GM12878 (cell line): ENCODE measurements at regions not wholly inside any gene's neighbourhood (a gene's known extent, or its start where the extent isn't known, plus 50 kb on each side); places are given as distances from the start of the nearest gene placed in this dataset.

ENCODE experiments used
- ATAC-seq: fragments of 200-7000 bp; cut with Tn5 transposase; 3 replicates; pipeline ENCODE4 v1.9.1; 2020; ENCODE audit warnings: mild to moderate bottlenecking, moderate library complexity
- BruUV-seq: library from RNA; stranded (reverse); fragments of 400-500 nt; replicated peaks from 2 replicates; lab custom pipeline; 2021; lab: Mats Ljungman, UMichigan
- CTCF ChIA-PET: fragments of 300-600 bp; sonication (Branson Sonifier 250); formaldehyde crosslinking; extraction: SDS; loops from one replicate; lab custom pipeline; 2021; ENCODE audit warnings: inconsistent platforms; lab: Yijun Ruan, JAX
- POLR2A ChIA-PET: fragments of 350-600 bp; formaldehyde crosslinking; extraction: SDS; loops from one replicate; lab custom pipeline; 2021; ENCODE audit warnings: inconsistent platforms; lab: Charles Lee
- RAD21 ChIA-PET: fragments of 300-600 bp; sonication (Branson Sonifier 250); formaldehyde crosslinking; loops from one replicate; lab custom pipeline; 2023; ENCODE audit warnings: antibody characterized with exemption; ENCODE audit not compliant: unreplicated experiment; lab: Charles Lee
- SMC1A ChIA-PET: fragments of 300-600 bp; sonication (Branson Sonifier 250); formaldehyde crosslinking; loops from one replicate; lab custom pipeline; 2023; ENCODE audit not compliant: unreplicated experiment, uncharacterized antibody; lab: Charles Lee
- DNase-seq: peaks from one replicate; pipeline ENCODE4 v3.0.0-alpha.2; 2011; ENCODE audit warnings: low read depth, low spot score
- FAIRE-seq: peaks from 3 replicates; lab custom pipeline; 2011; peaks lifted over from hg19 to GRCh38; lab: Jason Lieb, UNC
- H2AFZ ChIP-seq: 2 replicates; pipeline ENCODE4 v1.6.0; 2011; ENCODE audit warnings: low read depth, low read length, control low read depth; ENCODE audit not compliant: control insufficient read depth
- H3K27ac ChIP-seq: 2 replicates; pipeline ENCODE4 v1.5.1; 2011; ENCODE audit warnings: control low read depth; ENCODE audit not compliant: control insufficient read depth, insufficient read depth
- H3K27me3 ChIP-seq, 2 experiments: replicated peaks in 1 of 2; 2 replicates each; pipeline versions ENCODE4 v1.6.0 to v1.6.1; 2011; ENCODE audit warnings: low read length in 1 of 2; ENCODE audit not compliant: control insufficient read depth in 2 of 2, insufficient read depth in 2 of 2
- H3K36me3 ChIP-seq, 2 experiments: 2 replicates each; pipeline ENCODE4 v1.5.1; 2011; ENCODE audit warnings: low read length in 1 of 2; ENCODE audit not compliant: control insufficient read depth in 2 of 2, insufficient read depth in 2 of 2
- H3K4me1 ChIP-seq: 2 replicates; pipeline ENCODE4 v1.6.1; 2011; ENCODE audit warnings: mild to moderate bottlenecking, low read length, moderate library complexity, mixed read lengths; ENCODE audit not compliant: control insufficient read depth, insufficient read depth
- H3K4me2 ChIP-seq: 2 replicates; pipeline ENCODE4 v1.6.0; 2011; ENCODE audit warnings: control low read depth; ENCODE audit not compliant: control insufficient read depth, insufficient read depth
- H3K4me3 ChIP-seq: fragments of 200-600 bp; sonication (generic); 2 replicates; pipeline ENCODE4 v1.5.1; 2016
- H3K79me2 ChIP-seq: 2 replicates; pipeline ENCODE4 v1.6.0; 2011; ENCODE audit warnings: low read length; ENCODE audit not compliant: control insufficient read depth, insufficient read depth
- H3K9ac ChIP-seq: 2 replicates; pipeline ENCODE4 v1.8.0; 2011; ENCODE audit warnings: low read length, control low read depth, mixed read lengths; ENCODE audit not compliant: control insufficient read depth, insufficient read depth
- H3K9me3 ChIP-seq: replicated peaks from 3 replicates; pipeline ENCODE4 v1.5.1; 2011; ENCODE audit warnings: mild to moderate bottlenecking, low read length; ENCODE audit not compliant: control insufficient read depth, insufficient read depth
- H4K20me1 ChIP-seq: 2 replicates; pipeline ENCODE4 v1.6.0; 2011; ENCODE audit not compliant: control insufficient read depth, insufficient read depth
- ASH2L ChIP-seq: fragments of 300-600, 200-600 bp; sonication (generic); IDR thresholded peaks from 2 replicates; pipeline ENCODE4 v1.6.1; 2017; ENCODE audit warnings: low read depth, mild to moderate bottlenecking, borderline replicate concordance
- ATF7 ChIP-seq: fragments of 450-650 bp; IDR thresholded peaks from 2 replicates; pipeline ENCODE4 v1.6.1; 2016; ENCODE audit warnings: low read depth, mild to moderate bottlenecking
- BCLAF1 ChIP-seq: fragments of 450-650 bp; IDR thresholded peaks from 2 replicates; pipeline ENCODE4 v1.6.1; 2017; ENCODE audit warnings: antibody characterized with exemption, mild to moderate bottlenecking, moderate library complexity
- CBFB ChIP-seq: IDR thresholded peaks from 2 replicates; pipeline ENCODE4 v1.6.1; 2016; ENCODE audit warnings: antibody characterized with exemption, low read depth
- EED ChIP-seq: sonication (generic); IDR thresholded peaks from 2 replicates; pipeline ENCODE4 v1.6.1; 2016; ENCODE audit warnings: antibody characterized with exemption, low read depth
- EGR1 ChIP-seq, 2 experiments: IDR thresholded peaks; 1 replicate in 1 of 2; 2 replicates in 1 of 2; pipeline ENCODE4 v1.6.1; 2011 to 2012; ENCODE audit warnings: low read depth in 2 of 2, low read length in 2 of 2, borderline replicate concordance in 1 of 2, mild to moderate bottlenecking in 1 of 2, moderate library complexity in 1 of 2
- FOXM1 ChIP-seq: IDR thresholded peaks from 2 replicates; pipeline ENCODE4 v1.6.1; 2012; ENCODE audit warnings: low read depth, mild to moderate bottlenecking, inconsistent platforms, low read length, moderate library complexity
- GATAD2B ChIP-seq: fragments of 450-650 bp; conservative IDR thresholded peaks from 2 replicates; pipeline ENCODE4 v1.6.1; 2017; ENCODE audit warnings: low read depth, mild to moderate bottlenecking, moderate library complexity
- HCFC1 ChIP-seq: fragments of 150-350 bp; IDR thresholded peaks from 2 replicates; pipeline ENCODE4 v1.6.1; 2014; ENCODE audit warnings: low read length
- HDGF ChIP-seq: fragments of 450-650 bp; IDR thresholded peaks from 2 replicates; pipeline ENCODE4 v1.6.1; 2016; ENCODE audit warnings: antibody characterized with exemption
- NR2C2 ChIP-seq: IDR thresholded peaks from 2 replicates; pipeline ENCODE4 v1.6.1; 2011; ENCODE audit warnings: borderline replicate concordance, low read depth; ENCODE audit not compliant: control insufficient read depth, insufficient read length
- PML ChIP-seq: IDR thresholded peaks from 2 replicates; pipeline ENCODE4 v1.6.1; 2012; ENCODE audit warnings: low read length, inconsistent platforms
- RFX5 ChIP-seq: IDR thresholded peaks from 2 replicates; pipeline ENCODE4 v1.6.1; 2011; ENCODE audit warnings: low read depth, low read length, improper control_type of control experiment
- SMC3 ChIP-seq: IDR thresholded peaks from 2 replicates; pipeline ENCODE4 v1.6.1; 2011; ENCODE audit warnings: low read length, improper control_type of control experiment, borderline replicate concordance
- TAF1 ChIP-seq: IDR thresholded peaks from 2 replicates; pipeline ENCODE4 v1.6.1; 2011; ENCODE audit warnings: mild to moderate bottlenecking, low read depth, low read length, borderline replicate concordance
- WGBS: methylation state at CpG from one replicate; pipeline ENCODE4 v1.1.6; 2016; ENCODE audit warnings: low lambda C conversion rate; ENCODE audit not compliant: insufficient replicate concordance, insufficient coverage; ENCODE audit errors: missing lambda C conversion rate; 5-methylcytosine and 5-hydroxymethylcytosine counted together
- in situ Hi-C: fragments of 300-500 bp; cut with MboI; formaldehyde crosslinking; loops from 9 replicates; pipeline ENCODE4 v1.14.3; 2018; ENCODE audit warnings: mixed read lengths
- intact Hi-C: fragments of 100-400 bp; cut with micrococcal nuclease; formaldehyde crosslinking; loops from one replicate; pipeline ENCODE4 v1.14.2; 2022; ENCODE audit not compliant: unreplicated experiment

DNA sequence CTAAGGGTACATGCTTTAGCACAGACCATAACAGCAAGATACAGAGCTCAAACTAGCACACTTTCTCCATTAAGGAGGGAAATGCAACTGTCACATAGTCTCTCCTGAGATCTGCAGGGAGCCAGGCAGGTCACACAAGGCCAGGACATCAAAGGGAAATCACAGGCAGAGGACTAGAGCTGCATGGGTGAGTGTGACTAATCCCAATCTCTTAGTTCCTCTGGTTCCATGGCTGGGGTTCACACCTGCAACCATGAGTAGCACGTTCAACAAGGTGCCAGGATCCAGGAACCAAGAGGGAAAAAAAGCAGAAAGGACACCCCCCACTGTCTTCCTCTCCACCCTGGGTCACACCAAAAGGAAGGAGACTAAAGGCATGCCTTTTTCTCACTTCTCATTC, 296.5 kb upstream of the STEAP1 start:
- BruUV-seq, result no TSS peak
- FAIRE-seq (no peak), DNase-seq (no peak), ATAC-seq (no peak)
- H3K27ac ChIP-seq, result no peak overlapping the region
- in situ Hi-C loops (no loop called here), intact Hi-C loops (no loop called here)
- no peaks in the 10 kb centered on the region for H3K79me2 ChIP-seq
- ChIA-PET SMC1A (no interaction called here), RAD21 (no interaction called here), POLR2A (no interaction called here), CTCF (no interaction called here)
- no peak overlapping the region for H3K9ac ChIP-seq
- no peaks in the 10 kb centered on the region for H3K4me1 ChIP-seq
- no peak overlapping the region for H2AFZ ChIP-seq
- no peaks in the 10 kb centered on the region for H3K36me3 ChIP-seq
- no peak overlapping the region for H3K4me2 ChIP-seq
- H3K4me3 ChIP-seq, result no peak overlapping the region
- H3K27me3 ChIP-seq, result no peaks in the 10 kb centered on the region
- H4K20me1 ChIP-seq, result no peaks in the 10 kb centered on the region
- H3K9me3 ChIP-seq, result no peaks in the 10 kb centered on the region
- 0% methylated on average over 1 of the region's 1 CpG for WGBS
- TF ChIP-seq PML, result no peak
- no peak for TF ChIP-seq NR2C2
- TF ChIP-seq SMC3, result no peak
- TF ChIP-seq HCFC1, result no peak
- no peak for TF ChIP-seq ASH2L
- no peak for TF ChIP-seq RFX5
- no peak for TF ChIP-seq EED
- TF ChIP-seq ATF7, result no peak
- no peak for TF ChIP-seq FOXM1
- no peak for TF ChIP-seq EGR1 (IDR thresholded peaks at IDR 0.05; ENCODE audit: borderline replicate concordance in 1 of 2, low read depth in 2 of 2, low read length in 2 of 2)
- TF ChIP-seq CBFB, result no peak
- TF ChIP-seq HDGF, result no peak
- no peak for TF ChIP-seq BCLAF1
- no peak for TF ChIP-seq TAF1
- TF ChIP-seq GATAD2B, result no peak
